ENCODE measurements at regions not wholly inside any gene's neighbourhood (a gene's known extent, or its start where the extent isn't known, plus 50 kb on each side); places are given as distances from the start of the nearest gene placed in this dataset.

DNA sequence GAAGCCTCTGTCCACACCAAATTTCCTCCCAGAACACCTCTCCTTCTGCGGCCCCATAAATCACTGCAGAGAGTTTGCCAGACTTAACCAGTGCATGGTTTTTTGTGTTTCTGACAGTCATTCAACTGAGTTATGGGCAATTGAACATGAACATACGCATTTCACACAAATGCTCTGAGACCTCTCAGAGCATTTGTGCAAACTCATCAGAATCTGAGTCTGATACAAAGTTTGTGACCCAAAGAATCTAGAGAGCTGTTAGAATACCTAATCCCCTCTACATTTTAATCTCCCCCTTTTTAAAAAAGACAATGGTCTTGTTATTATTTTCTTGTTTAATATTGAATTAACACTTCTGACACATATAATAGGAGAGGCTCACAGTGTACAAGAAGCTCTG, 416.9 kb upstream of the SMARCA2 start:
- DNase-seq: no peak

DNA sequence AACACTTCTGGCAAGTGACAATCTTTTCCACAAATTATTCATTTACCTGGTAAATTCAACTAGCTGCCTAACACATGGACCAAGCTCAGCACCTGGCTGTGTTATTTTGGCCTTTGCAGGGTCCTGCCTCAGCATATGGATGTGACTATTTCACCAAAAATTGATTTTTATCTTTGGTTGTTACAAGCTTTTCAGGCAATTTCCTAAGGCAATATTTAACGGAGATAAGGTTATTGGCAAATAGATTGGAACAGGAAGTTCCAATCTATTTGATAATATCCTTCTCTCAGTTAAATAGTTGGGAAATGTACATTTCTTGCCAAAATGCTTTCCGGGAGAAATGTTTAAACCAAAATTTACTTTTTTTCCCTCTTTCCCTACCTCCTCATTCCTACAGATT, 415.2 kb upstream of the SMARCA2 start:
- DNase-seq: no peak

DNA sequence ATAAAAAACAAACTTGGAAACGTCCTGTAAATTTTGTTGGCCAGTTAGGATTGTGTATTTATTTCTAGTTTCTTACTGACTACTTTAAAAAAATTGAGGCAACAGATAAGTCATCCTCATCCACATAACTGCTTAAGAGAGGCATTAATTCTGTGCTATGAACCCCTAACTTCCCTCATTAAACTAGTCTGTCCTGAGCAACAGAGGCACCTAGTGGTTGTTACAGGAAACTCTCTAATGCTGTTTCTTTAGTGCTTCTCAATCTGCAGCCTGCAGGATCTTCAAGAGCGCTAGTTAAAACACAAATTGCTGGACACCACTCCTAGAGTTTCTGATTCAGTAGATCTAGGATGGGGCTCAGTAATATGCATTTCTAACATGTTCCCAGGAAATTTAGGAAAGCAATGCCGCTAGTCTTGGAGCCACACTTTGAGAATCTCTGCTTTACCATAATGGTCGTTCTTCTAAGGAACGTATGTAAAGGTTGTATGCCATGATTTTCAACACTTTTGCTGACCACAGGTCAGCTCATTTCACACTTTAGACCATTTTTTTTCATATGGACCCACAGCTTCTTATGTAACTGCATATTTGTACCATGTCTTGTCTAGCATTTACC, 410.1 kb upstream of the SMARCA2 start:
- no peak for DNase-seq

- no peak for DNase-seq
Measured at GRCh38 chr9:1606253-1606652, 408.9 kb upstream of the SMARCA2 start.

DNA sequence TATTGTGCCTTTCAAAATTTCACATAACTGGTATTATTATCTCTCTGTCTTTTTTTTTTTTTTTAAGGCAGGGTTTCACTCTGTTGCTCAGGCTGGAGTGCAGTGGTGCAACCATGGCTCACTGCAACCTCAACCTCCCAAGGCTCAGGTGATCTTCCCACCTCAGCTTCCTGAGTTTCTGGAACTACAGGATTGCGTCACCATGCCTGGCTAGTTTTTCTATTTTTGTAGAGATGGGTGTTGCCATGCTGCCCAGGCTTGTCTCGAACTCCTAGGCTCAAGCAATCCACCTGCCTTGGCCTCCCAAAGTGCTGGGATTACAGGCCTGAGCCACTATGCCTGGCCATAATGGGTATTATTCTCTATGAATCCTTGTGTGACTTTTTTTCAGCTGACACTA, 402.3 kb upstream of the SMARCA2 start:
- DNase-seq: no peak

GRCh38 chr9:1617419-1617818, 397.7 kb upstream of the SMARCA2 start:
- DNase-seq: no peak

DNA sequence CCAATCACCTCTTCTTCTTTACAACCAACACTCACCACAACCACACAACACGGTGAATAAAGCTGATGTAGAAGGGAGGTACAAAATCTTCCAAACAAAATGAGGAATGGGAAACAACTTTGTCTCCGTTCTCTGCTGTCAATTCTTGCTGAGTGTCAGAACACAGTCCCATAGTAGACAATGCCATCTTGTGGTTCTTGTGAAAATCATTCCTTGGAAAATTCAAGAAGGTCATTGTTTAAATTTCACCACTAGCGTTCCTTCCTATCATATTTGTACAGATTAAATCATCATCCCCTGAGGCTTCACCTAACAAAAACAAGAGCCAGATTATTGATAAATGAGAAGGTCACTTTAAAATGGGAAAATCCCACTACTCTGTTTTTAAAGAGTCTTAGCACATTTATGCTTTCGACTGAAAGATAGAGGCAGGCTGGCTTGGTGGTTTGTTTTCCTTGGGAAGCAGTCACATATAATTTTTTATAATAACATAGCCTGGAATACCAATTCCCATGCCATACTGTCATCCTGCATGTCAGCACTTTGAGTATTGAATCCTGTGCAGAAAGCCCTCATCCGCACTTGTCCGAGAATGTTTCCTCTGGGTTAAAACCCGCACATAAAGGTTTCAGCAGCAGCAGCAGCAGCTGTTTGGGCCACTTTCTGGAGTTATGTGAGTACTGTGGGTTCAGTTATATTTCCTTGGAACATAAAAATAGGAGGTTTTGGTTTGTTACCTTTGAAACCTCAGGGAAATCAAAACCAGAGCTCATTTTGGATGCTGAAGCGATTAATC, 395.0 kb upstream of the SMARCA2 start:
- no peak for DNase-seq

DNA sequence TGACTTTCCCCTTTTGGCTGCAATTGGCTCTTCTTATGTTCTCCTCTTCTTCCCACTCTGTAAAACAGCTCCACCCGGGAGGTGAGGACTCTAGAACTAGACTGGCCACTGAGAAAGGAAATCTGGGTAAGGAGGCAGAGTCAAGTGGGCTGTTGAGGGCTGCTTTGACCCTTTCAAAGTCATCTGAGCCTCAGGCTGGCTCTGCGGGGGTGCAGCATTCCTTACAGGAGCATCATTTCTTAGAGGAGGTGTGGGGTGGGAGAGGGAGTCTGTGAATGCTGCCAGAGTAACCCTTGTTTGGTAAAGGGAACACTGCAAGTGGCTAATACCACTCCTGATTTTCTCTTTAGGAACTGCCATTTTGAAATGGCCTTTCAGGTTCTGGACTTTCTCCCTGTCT, 377.7 kb upstream of the SMARCA2 start:
- no peak for DNase-seq

- DNase-seq: no peak
Measured at GRCh38 chr9:1639166-1639565, 376.0 kb upstream of the SMARCA2 start.

DNA sequence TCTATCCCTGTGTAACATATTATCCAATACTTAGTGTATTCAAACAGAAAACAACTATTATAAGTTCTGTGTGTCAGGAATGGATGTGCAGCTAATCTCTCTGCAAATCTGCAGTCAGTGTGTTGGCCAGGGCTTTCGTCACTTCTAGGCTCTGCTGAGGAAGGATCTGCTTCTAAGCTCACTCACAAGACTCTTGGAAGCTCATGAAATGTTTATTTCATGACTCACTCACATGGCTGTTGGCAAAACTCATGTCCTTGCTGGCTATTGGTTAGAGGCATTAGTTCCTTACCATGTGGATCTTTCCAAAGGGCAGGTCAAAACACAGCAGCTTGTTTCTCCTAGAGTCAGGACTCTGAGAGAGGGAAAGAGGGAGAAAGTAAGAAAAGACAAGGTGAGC, 367.4 kb upstream of the SMARCA2 start:
- DNase-seq: no peak

DNA sequence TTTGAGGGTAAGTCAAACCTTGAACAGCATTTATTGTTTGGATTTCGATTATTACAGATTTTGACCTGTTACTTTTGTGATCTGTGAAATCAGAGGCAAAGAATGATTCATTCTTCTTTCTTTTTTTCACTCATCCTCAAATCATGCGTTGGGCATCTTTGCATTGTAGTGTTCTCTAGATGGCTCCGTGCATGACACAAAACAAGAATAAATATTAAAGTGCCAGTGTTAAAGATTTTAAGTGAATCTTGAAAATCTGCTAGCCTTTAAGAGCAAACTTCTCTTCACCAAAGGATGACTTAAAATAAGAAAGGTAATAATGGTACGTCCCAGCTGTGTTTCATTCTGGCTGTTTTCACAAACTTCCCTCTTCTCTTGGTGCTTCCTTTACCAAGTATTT, 361.9 kb upstream of the SMARCA2 start:
- no peak for DNase-seq

- DNase-seq: no peak
Measured at GRCh38 chr9:1658661-1659362, 356.3 kb upstream of the SMARCA2 start.

DNA sequence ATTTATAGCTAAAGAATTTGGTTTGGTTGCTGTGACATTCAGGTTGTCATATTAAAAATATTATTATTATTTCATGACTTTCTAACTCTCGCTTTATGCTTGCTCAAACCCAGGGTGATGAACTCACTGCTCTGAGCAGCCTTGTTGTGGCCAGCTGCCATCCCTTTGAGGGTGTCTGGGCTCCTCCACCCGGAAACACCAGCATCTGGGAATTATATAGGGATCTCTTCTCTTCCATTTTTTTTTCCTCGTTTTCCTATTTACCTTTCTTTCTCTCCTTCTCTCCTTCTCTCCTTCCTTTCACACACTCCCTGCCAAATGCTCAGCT, 355.8 kb upstream of the SMARCA2 start:
- no peak for DNase-seq

DNA sequence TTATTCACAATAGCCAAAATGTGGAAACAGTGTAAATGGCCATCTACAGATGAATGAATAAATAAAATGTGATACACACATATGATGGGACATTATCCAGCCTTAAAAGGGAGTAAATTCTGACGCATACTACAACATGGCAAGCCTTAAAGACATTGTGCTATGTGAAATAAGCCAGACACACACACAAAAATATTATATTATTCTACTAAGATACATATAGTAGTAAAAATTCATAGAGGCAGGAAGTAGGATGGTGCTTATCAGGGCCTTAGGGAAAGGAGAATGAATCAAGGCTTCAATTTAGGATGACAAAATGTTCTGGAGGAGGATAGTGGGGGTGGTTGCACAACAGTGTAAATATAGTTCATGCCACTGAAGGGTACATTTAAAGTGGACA, 346.7 kb upstream of the SMARCA2 start:
- DNase-seq: no peak

DNA sequence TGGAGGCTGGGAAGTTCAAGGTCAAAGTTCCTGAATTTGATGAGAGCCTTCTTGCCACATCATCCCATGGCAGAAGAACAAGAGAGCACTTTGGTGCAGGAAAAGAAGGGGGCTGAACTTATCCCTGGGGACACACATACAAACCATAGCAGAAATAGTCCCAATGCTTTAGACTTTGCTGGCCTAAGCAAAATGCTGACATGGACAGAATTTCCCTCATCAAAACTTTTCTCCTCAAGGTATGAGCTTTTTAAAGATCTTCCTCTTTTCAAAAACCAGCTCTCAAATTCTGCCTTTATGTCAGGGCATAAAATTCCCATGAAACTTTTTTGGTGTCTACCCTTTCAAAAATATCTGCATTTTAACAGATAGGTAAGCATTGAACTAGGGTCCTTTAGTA, 341.8 kb upstream of the SMARCA2 start:
- no peak for DNase-seq

DNA sequence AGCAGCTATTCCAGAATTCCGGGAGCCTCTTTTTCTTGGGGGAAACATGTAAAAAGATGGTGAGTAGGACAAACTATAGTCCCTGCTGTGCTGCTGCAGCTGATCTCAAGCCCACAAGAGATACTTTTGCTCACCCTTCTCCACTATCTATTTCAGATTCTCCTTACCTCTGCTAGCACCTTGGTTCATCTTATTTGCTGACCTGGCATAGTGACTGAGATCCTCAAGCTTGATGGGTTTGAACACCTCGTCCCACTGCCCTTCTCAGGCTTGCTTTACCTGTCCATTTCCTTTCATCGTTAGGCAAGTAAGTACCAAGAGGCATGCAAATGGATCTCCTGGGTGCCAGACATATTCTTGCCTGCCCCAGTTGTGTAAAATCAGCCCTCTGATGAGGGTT, 338.4 kb upstream of the SMARCA2 start:
- no peak for DNase-seq

DNA sequence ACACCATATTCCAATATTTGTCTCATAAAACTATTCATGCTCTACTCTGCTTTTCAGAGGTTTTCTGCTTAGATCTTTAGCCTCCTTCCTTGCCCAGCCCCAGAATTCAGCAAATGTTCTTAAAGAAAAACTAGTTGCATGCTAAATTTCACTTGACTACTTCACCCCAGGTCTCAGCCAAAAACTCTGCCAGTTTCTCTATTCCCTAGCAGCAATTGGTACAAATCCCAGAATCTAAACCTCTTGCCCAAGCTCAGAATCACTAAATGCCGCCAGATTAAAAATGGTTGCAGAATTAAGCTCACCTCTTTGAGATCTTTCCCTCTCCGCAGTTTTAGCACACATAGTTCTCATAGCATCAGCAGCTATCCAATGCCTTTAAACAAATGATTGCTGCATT, 331.2 kb upstream of the SMARCA2 start:
- DNase-seq: no peak

DNA sequence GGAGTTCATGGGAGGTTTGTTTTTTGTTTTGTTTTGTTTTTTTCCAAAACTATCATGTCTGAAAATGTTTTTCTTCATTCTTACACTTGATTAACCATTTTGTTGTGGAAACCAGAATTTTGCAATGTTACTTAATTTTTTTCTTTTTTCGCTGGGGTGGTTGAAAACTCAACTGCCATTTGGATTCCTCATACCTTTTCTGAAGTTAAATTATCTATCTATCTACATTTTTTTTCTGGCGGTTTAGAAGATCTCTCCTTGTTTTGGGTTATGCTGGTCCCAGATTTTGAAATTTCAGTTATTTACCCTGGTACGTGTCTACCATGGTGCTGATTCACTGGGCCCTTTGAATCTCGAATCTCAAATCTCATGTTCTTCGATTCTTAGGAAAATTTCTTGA, 316.2 kb upstream of the SMARCA2 start:
- DNase-seq: no peak

- DNase-seq: no peak
Measured at GRCh38 chr9:1701113-1701512, 314.0 kb upstream of the SMARCA2 start.

DNA sequence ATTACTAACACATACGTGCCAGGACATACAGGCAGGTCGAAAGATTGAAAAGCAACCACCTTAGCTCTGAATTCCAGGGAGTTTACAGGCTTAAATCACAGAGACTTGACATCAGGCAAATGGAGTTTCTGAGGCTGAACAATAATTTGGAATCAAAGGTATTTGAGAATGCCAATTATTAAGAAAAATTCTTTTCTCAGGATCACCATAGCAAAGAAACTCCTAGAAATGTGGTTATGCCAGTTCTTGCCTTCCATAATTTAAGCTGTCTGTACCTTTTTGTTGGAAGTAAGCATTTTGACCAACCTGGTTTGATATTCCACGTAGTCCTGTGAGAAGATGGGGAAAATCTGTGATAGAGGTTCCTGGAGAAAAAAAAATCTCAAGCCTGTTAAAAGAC, 312.4 kb upstream of the SMARCA2 start:
- DNase-seq: no peak

DNA sequence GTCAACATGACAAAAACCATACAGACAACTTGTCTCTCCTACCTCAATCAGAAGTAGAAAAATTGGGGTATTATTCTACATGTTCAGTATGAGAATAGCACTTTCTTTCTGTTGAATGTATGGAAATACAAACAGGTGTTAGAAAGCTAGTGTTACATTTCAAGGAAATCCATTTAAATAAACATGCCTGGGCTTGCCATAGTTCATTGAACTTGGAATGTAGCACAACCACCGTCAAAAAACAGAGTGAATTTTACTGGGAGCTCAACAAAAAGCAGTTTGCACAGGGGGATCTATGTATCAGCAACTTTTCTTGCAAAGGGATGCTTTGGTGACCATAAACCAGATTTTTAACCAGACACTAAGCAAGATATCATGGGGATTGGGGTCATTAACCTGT, 307.9 kb upstream of the SMARCA2 start:
- no peak for DNase-seq

DNA sequence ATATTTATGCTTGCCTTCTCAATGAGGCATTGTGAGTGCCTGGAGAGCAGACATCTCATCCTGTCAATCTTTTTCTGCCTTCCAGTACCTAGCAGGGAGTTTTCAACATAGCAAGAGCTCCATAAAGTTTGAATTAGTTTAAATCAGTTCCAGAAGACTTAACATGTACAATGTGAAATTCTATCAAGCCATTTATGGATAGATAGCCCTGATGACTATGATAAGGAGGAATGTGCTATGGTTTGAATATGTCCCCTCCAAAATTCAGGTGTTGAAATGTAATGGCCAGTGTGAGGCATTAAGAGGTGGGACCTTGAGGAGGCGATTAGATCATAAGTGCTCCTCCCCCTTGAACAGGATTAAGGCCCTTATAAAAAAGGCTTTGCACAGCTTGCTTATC, 306.9 kb upstream of the SMARCA2 start:
- no peak for DNase-seq

GRCh38 chr9:1709347-1709746, 305.8 kb upstream of the SMARCA2 start:
- no peak for DNase-seq

DNA sequence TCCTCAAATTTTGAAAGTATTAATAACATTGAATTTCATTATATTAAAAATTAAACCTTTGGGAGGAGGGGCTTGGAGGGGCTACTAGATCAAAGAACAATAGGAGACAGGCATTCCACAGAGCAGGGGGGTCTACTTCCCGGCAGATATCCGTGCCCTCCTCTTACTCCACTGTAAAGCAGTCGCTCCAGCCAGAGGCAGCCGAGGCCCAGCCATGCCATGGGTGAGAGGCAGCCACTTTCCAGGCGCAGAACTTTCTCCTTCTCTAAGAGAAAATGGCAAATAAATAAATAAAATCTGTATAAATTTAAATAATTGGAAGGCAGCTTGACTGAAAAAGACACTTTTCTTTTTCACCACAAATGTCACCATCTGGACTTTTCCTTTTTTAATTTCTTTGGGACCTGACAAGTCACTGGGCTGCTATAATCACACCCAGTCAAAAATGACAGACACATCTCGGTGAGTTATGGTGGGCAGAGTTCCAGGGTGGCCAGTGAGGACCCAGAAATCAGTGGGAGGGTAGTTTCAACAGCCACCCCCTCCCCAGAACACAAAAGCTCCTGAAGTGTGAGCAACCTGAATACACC, 302.2 kb upstream of the SMARCA2 start:
- DNase-seq: no peak

All from activated CD4-positive, alpha-beta T cell treated with anti-CD3 and anti-CD28 coated beads, Interleukin-2, amount 50 U/mL, for 4 hours (primary cell).